Kidney glomerular epithelial cell (primary cell): ENCODE measurements at regions not wholly inside any gene's neighbourhood (a gene's known extent, or its start where the extent isn't known, plus 50 kb on each side); places are given as distances from the start of the nearest gene placed in this dataset.
A peak's percentile ranks its signal among the peaks of the same experiment; 100 is the strongest.

Source experiments
- DNase-seq: peaks from one replicate; lab custom pipeline; 2025; lab: John Stamatoyannopoulos, UW

GRCh38 chr7:137172105-137172590 lies 171.4 kb downstream of the PTN start:
- DNase-seq: no peak

GRCh38 chr7:137169282-137169698 lies 174.2 kb downstream of the PTN start:
- peak; percentile 16 for DNase-seq

GRCh38 chr7:137167609-137168008 lies 175.9 kb downstream of the PTN start:
- DNase-seq: no peak

DNA sequence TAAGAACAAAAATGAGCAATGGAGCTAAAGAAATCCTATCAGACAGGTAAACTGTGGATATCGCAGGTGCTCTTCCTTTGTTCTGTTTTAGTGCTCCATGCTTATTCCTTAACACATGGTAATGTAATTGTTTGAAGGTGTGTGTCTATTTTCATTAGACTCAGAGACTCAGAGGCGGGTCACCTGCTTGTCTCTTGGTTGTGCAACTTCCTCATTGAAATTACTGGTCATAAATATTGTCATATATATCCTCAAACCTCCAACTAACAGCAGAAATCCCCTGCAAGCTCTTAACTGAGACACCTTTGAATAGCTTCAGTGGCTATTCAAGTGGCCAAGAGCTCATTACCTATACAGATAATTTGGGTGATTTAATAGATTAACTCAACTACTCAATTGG lies 177.2 kb downstream of the PTN start:
- no peak for DNase-seq

DNA sequence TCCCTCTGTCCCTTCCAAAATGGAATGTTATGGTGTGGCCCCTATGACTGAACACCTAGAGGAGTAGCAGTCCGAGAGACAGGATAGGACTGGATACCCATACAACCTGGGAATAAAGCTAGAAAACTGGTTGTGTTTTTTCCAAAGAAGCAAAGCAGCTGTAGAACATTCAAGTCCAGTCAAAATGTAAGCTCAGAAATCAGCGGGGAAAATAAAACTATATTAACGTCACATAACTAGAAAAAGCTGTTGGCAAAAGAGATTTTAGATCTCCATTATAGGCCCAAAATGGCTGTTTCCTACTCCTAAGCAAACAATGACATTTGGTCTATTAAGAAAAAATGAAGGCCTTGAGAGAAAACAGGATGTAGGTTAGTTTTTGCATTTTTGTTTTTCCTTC lies 177.7 kb downstream of the PTN start:
- DNase-seq: no peak

DNA sequence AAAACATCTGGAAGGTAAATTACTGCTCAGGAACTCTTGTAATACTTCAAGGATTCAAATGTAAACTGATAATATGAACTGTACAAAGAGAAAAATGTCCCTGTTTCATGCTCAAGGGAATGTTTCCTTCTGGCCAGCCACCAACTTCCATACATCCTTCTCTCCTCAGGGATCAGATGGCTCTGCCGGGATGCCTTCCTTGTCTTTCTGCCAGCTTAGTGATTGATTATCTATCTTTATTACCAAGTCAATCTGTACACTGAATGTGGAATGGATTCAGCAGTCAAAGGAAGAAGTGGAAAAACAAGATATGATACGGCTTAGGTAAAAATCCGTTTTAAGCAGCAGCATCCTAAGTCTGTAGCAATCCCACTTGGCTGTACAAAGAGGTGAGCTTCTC lies 178.3 kb downstream of the PTN start:
- DNase-seq: no peak

GRCh38 chr7:137164251-137164650 lies 179.3 kb downstream of the PTN start:
- DNase-seq: no peak

DNA sequence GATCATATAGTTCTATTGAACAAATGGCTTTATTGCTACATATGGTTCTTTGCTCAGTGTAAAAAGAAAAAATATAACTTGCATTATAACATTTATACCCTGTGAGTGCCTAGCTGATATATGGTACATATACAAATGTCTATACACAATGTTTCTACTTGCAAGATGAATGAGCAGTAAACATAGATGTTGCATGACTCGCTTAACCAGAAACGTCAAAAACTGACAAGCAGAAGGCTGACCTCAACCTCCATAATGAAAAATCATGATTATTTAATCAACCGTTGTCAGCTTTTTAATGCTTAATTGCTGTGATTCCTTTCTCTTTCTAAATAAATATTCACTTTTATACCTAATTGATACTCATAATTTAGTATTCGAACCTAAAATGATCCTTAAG lies 183.3 kb downstream of the PTN start:
- DNase-seq: no peak

- DNase-seq: no peak
Measured at GRCh38 chr7:137157256-137157655, 186.3 kb downstream of the PTN start.

GRCh38 chr7:137151690-137152052 lies 191.9 kb downstream of the PTN start:
- DNase-seq: no peak

GRCh38 chr7:137151041-137151689 lies 192.4 kb downstream of the PTN start:
- DNase-seq: peak; percentile 36

GRCh38 chr7:137147338-137147720 lies 196.2 kb downstream of the PTN start:
- DNase-seq: no peak

- DNase-seq: peak; percentile 94
Measured at GRCh38 chr7:137146552-137147337, 196.8 kb downstream of the PTN start.

DNA sequence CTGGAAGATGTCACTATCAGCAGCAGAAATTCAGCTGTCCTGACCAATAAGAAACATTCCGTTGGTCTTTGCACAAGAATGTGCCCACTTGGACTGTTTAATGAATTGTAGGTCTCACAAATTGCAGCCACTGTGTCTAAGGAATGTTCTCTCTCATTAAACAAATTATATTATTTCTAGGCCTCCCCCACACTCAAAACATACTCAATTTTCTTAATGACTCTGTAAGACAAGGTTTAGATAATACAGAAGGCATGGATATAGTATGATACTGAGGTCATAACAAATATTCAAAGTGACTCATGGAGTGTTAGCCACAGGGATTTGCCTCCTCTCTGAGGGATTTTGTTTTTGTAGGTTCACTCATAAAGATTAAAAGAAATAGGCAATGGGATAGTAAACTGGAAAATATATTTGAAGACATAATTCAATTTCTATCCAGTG lies 197.5 kb downstream of the PTN start:
- peak; percentile 98 for DNase-seq

GRCh38 chr7:137142376-137142775 lies 201.2 kb downstream of the PTN start:
- no peak for DNase-seq

DNA sequence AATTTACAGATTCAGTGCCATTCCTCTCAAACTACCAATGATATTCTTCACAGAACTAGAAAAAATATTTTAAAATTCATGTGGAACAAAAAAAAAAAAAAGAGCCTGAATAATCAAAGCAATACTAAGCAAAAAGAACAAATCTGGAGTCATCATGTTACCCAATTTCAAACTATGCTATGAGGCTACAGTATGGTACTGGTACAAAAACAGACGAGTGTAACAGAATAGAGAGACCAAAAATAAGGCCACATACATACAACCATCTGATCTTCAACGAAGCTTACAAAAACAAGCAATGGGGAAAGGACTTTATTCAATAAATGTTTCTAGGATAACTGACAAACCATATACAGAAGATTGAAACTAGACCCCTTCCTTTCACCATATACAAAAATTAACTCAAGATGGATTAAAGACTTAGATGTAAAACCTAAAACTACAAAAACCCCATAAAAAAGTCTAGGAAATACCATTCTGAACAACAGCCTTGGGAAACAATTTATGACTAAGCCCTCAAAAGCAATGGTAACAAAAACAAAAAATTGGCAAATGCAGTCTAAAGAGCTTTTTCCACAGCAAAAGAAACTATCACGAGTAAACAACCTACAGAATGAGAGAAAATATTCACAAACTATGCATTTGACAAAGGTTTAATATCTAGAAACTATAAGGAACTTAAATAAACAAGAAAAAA lies 207.7 kb downstream of the PTN start:
- no peak for DNase-seq

- peak; percentile 88 for DNase-seq
Measured at GRCh38 chr7:137130751-137131158, 212.8 kb downstream of the PTN start.

- no peak for DNase-seq
Measured at GRCh38 chr7:137129025-137129424, 214.5 kb downstream of the PTN start.

DNA sequence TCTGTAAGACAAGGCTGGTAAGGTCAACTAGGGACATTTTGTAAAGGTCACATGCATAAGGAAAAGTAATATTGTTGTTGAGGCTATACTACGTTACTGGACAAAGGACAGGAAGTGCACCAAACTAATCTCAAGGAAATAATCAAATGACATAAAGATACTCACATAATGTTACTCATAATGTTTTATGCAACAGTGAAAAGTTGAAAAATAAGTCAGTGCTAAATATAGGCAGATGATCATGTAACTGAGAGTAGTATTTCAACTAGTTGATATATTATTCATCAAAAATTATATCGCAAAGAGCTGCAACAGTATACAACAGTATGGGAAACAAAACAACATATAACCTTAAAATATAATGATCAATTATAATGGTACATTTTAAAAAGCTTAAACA lies 215.7 kb downstream of the PTN start:
- DNase-seq: no peak

DNA sequence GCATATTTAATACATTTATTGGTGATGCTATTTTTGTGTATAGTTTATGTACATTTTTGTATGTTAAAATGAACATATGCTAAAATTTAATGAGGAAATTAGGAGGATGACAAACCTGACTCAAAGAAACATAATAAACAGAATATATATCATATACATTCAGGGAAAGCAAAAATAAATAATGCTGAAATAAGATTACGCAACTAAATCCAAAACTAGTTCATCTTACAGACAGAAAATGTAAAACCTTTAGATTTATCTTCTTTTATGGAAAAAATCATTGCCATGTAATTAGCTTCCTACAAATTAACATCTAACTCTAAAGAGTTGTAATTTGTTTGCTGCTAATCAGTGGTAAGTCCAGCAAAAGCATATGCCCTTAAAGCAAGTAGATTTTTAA lies 216.5 kb downstream of the PTN start:
- DNase-seq: no peak

DNA sequence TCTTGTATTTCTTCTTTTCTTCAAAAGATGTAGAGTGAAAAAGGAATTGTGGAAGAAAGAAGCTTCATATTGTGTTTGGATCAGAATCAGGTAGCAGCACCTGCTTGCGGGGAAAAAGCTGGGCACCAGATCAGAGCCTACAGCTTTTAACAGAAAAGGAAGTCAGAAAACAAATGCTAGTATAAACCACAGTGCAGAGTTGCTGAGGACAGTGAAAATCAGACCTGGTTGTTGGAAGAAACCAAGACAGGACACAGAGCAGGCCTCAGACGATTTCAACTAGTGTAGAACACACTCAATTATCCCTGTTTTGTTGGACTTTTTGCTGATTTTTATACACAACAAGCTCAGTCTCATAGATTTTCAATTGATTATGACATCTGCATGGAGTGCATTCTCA lies 221.4 kb downstream of the PTN start:
- DNase-seq: no peak

DNA sequence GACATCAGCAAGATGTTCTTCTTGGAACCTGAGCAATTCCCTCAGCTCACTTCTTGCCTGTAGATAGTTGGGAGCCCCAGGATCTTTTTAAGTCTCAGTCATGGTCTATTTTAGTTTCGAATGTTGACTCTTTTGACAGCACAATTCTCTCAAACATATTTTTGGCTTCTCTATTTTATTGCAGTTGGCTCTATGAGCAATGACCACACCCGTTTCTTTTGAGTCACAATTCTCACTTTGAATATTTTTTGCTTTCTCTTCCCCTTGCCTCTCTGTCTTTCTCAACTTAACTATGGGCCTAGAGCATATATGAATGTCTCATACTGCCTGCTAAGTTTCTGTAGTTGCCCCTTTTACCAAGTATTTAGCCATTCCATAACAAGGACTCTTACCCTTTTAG lies 222.8 kb downstream of the PTN start:
- DNase-seq: no peak

- DNase-seq: no peak
Measured at GRCh38 chr7:137110535-137110934, 233.0 kb downstream of the PTN start.
